ENCODE measurements at regions not wholly inside any gene's neighbourhood (a gene's known extent, or its start where the extent isn't known, plus 50 kb on each side); places are given as distances from the start of the nearest gene placed in this dataset.

DNA sequence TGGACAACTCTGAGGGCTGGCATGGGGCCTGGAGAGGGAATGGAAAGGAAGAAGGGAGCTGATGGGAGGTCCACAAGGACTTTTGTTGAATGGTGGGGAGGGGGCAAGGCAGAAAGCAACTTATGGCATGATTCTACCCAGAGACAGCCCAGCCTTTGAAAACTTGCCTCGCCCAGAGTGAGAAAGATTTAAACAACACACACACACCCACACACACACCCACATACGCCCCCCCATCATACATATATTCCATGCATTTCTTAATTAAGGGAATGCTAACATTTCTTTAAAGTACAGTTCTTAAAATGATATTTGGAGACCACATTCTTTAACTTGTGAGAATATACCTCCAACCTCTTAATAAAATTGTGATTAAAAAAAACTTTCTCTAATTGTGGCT, 115.4 kb upstream of the F3 start:
- TF ChIP-seq POLR2A (IDR thresholded peaks at IDR 0.05; ENCODE audit: extremely low read depth, insufficient read length) (no peak), MYC (IDR thresholded peaks at IDR 0.05; ENCODE audit: low read depth, low read length) (no peak)
- TF ChIP-seq, protein P1, sequence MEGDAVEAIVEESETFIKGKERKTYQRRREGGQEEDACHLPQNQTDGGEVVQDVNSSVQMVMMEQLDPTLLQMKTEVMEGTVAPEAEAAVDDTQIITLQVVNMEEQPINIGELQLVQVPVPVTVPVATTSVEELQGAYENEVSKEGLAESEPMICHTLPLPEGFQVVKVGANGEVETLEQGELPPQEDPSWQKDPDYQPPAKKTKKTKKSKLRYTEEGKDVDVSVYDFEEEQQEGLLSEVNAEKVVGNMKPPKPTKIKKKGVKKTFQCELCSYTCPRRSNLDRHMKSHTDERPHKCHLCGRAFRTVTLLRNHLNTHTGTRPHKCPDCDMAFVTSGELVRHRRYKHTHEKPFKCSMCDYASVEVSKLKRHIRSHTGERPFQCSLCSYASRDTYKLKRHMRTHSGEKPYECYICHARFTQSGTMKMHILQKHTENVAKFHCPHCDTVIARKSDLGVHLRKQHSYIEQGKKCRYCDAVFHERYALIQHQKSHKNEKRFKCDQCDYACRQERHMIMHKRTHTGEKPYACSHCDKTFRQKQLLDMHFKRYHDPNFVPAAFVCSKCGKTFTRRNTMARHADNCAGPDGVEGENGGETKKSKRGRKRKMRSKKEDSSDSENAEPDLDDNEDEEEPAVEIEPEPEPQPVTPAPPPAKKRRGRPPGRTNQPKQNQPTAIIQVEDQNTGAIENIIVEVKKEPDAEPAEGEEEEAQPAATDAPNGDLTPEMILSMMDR (IDR thresholded peaks at IDR 0.05; ENCODE audit: low read depth, low read length), result no peak
- TF ChIP-seq, protein P2, sequence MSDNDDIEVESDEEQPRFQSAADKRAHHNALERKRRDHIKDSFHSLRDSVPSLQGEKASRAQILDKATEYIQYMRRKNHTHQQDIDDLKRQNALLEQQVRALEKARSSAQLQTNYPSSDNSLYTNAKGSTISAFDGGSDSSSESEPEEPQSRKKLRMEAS (IDR thresholded peaks at IDR 0.05; ENCODE audit: low read depth, low read length), result no peak

Measured in NB4 (cell line).